GM19452 (cell line): ENCODE measurements at regions not wholly inside any gene's neighbourhood (a gene's known extent, or its start where the extent isn't known, plus 50 kb on each side); places are given as distances from the start of the nearest gene placed in this dataset.
A peak's percentile ranks its signal among the peaks of the same experiment; 100 is the strongest.
"Not testable (repeated sequence)": the region's sequence is repeated elsewhere in the genome, so short reads cannot be mapped to it uniquely, and the experiment has no call there.

ENCODE experiments used
- ATAC-seq: cut with Tn5 transposase; IDR thresholded peaks from one replicate; pipeline ENCODE4 v1.9.1; 2021; ENCODE audit not compliant: unreplicated experiment

- no peak for ATAC-seq
Observed at GRCh38 chr6:11851387-11851786, 72.8 kb upstream of the ADTRP start.

- ATAC-seq = no peak
Observed at GRCh38 chr6:11848852-11849731, 70.5 kb upstream of the ADTRP start.

- no peak for ATAC-seq
Observed at GRCh38 chr6:11848346-11848651, 69.7 kb upstream of the ADTRP start.

GRCh38 chr6:11847515-11848345, 69.1 kb upstream of the ADTRP start:
- no peak for ATAC-seq

GRCh38 chr6:11847068-11847467, 68.5 kb upstream of the ADTRP start:
- ATAC-seq = not testable (repeated sequence)

- ATAC-seq = no peak
Observed at GRCh38 chr6:11845664-11846577, 67.3 kb upstream of the ADTRP start.

- ATAC-seq = not testable (repeated sequence)
Observed at GRCh38 chr6:11842795-11843194, 64.2 kb upstream of the ADTRP start.

GRCh38 chr6:11835065-11835464, 56.5 kb upstream of the ADTRP start:
- no peak for ATAC-seq

- ATAC-seq = peak; percentile 74
Observed at GRCh38 chr6:11833626-11834592, 55.3 kb upstream of the ADTRP start.

- ATAC-seq = no peak
Observed at GRCh38 chr6:11831653-11832052, 53.0 kb upstream of the ADTRP start.

GRCh38 chr6:11830520-11830919, 51.9 kb upstream of the ADTRP start:
- ATAC-seq = no peak

GRCh38 chr6:11830105-11830504, 51.5 kb upstream of the ADTRP start:
- ATAC-seq = no peak

- ATAC-seq = no peak
Observed at GRCh38 chr6:11828262-11828870, 49.8 kb upstream of the ADTRP start.
